ENCODE measurements at regions not wholly inside any gene's neighbourhood (a gene's known extent, or its start where the extent isn't known, plus 50 kb on each side); places are given as distances from the start of the nearest gene placed in this dataset.

DNA sequence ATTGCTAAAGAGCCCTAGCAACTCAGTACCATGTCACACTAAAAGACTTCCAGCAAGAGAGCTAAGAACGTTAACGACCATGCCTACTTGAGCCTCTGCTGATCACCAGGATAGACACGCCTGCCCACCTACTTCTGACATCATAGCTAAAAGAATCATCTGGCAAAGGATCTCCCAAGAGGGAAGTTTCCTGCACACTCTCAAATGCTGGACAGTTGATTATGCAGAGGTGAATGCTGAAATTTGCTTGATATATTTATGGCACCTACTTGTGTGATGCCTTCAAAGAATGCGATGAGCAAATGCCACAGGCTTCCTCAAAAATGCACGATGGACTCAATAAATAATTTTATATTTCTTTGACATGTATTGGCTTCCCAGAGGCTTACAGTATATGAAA is 113.6 kb downstream of the GALC start:
- Mint-ChIP-seq H3K27ac (ENCODE audit: unreplicated experiment) (no peak overlapping the region), H3K27me3 (ENCODE audit: unreplicated experiment) (peaks cover 23% of the 10 kb centered on the region), H3K9me3 (ENCODE audit: low read depth, unreplicated experiment) (peaks cover 2% of the 10 kb centered on the region), H3K36me3 (ENCODE audit: insufficient read depth, unreplicated experiment) (no peaks in the 10 kb centered on the region), H3K4me1 (ENCODE audit: low read depth, unreplicated experiment) (no peaks in the 10 kb centered on the region), H3K4me3 (ENCODE audit: low read depth, unreplicated experiment) (no peak overlapping the region)
- DNase-seq, result no peak
- TF ChIP-seq, protein P1, sequence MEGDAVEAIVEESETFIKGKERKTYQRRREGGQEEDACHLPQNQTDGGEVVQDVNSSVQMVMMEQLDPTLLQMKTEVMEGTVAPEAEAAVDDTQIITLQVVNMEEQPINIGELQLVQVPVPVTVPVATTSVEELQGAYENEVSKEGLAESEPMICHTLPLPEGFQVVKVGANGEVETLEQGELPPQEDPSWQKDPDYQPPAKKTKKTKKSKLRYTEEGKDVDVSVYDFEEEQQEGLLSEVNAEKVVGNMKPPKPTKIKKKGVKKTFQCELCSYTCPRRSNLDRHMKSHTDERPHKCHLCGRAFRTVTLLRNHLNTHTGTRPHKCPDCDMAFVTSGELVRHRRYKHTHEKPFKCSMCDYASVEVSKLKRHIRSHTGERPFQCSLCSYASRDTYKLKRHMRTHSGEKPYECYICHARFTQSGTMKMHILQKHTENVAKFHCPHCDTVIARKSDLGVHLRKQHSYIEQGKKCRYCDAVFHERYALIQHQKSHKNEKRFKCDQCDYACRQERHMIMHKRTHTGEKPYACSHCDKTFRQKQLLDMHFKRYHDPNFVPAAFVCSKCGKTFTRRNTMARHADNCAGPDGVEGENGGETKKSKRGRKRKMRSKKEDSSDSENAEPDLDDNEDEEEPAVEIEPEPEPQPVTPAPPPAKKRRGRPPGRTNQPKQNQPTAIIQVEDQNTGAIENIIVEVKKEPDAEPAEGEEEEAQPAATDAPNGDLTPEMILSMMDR (IDR thresholded peaks at IDR 0.05; ENCODE audit: unreplicated experiment), result no peak
- intact Hi-C loops (cut with micrococcal nuclease; ENCODE audit: unreplicated experiment), result no loop called here
- no TSS peak for BruUV-seq (replicated peaks)
- CTCF ChIA-PET, result no interaction called here

DNA sequence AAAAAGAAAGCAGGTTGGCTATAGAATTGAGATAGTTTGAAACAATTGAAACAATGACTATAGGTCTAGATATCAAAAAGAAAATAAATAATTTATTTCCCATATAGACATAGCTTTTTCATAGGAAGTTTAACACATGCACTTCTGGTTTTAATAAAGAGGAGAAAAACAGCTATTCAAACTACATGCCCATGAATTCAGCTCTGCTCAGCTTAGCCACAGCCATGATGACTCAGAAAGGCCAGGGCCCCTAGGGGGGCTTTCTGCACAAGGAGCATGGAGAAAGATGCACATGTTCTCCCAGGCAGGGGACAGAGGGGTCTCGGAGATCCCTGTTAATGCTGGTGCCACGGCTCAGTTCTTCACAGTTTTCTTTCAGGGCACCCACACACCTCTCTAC is 114.0 kb downstream of the GALC start:
- H3K36me3 Mint-ChIP-seq (ENCODE audit: insufficient read depth, unreplicated experiment), result no peaks in the 10 kb centered on the region
- BruUV-seq (replicated peaks), result no TSS peak
- H3K4me1 Mint-ChIP-seq (ENCODE audit: low read depth, unreplicated experiment), result no peaks in the 10 kb centered on the region
- H3K4me3 Mint-ChIP-seq (ENCODE audit: low read depth, unreplicated experiment), result no peak overlapping the region
- intact Hi-C loops (cut with micrococcal nuclease; ENCODE audit: unreplicated experiment), result no loop called here
- peaks cover 2% of the 10 kb centered on the region for H3K9me3 Mint-ChIP-seq (ENCODE audit: low read depth, unreplicated experiment)
- H3K27ac Mint-ChIP-seq (ENCODE audit: unreplicated experiment), result no peak overlapping the region
- CTCF ChIA-PET, result no interaction called here
- DNase-seq, result no peak
- H3K27me3 Mint-ChIP-seq (ENCODE audit: unreplicated experiment), result peaks cover 23% of the 10 kb centered on the region
- TF ChIP-seq, protein P1 (IDR thresholded peaks at IDR 0.05; ENCODE audit: unreplicated experiment), result no peak

DNA sequence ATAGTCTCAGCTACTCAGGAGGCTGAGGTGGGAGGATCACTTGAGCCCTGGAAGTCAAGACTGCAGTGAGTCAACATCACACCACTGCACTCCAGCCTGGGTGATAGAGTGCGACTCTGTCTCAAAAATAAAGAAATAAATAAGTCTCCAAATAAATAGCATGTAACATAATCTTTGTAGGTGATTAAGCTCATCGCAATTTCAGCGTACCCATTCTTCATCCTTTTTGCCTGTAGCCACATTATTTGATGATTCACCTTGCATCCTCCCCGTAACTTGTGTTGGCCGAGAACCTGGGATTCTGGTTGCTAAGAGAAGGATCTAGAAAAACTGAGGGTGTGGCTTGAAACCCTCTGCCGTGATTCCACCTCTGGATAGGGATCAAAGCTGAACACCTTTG is 115.1 kb downstream of the GALC start:
- no peak overlapping the region for H3K4me3 Mint-ChIP-seq (ENCODE audit: low read depth, unreplicated experiment)
- intact Hi-C loops (cut with micrococcal nuclease; ENCODE audit: unreplicated experiment), result no loop called here
- BruUV-seq (replicated peaks), result no TSS peak
- CTCF ChIA-PET, result no interaction called here
- no peaks in the 10 kb centered on the region for H3K36me3 Mint-ChIP-seq (ENCODE audit: insufficient read depth, unreplicated experiment)
- H3K9me3 Mint-ChIP-seq (ENCODE audit: low read depth, unreplicated experiment), result peaks cover 2% of the 10 kb centered on the region
- H3K27me3 Mint-ChIP-seq (ENCODE audit: unreplicated experiment), result peaks cover 20% of the 10 kb centered on the region
- no peak for DNase-seq
- H3K4me1 Mint-ChIP-seq (ENCODE audit: low read depth, unreplicated experiment), result no peaks in the 10 kb centered on the region
- TF ChIP-seq, protein P1 (IDR thresholded peaks at IDR 0.05; ENCODE audit: unreplicated experiment), result no peak
- no peak overlapping the region for H3K27ac Mint-ChIP-seq (ENCODE audit: unreplicated experiment)

DNA sequence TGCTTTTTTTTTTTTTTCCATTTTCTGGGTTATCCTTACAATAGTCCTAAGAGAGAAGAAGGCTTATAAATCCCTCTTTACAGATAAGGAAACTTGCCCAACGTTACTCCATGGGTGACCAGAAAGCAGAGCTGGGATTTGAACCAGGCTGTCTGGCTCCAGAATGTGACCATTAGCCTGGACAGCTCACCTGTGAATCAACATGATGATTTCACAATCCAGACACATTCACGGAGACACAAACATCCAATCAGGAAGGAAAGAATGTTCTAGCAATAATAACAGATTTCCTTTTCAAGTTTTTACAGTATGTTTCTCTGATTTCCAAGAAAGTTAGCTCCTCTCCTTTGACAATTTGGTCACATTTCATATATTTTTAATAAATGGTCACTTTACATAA is 118.3 kb downstream of the GALC start:
- Mint-ChIP-seq H3K4me3 (ENCODE audit: low read depth, unreplicated experiment) (no peak overlapping the region), H3K9me3 (ENCODE audit: low read depth, unreplicated experiment) (peaks cover 6% of the 10 kb centered on the region), H3K36me3 (ENCODE audit: insufficient read depth, unreplicated experiment) (no peaks in the 10 kb centered on the region), H3K27me3 (ENCODE audit: unreplicated experiment) (no peaks in the 10 kb centered on the region), H3K27ac (ENCODE audit: unreplicated experiment) (no peak overlapping the region), H3K4me1 (ENCODE audit: low read depth, unreplicated experiment) (no peaks in the 10 kb centered on the region)
- CTCF ChIA-PET, result no interaction called here
- intact Hi-C loops (cut with micrococcal nuclease; ENCODE audit: unreplicated experiment), result no loop called here
- BruUV-seq (replicated peaks), result no TSS peak
- TF ChIP-seq, protein P1 (IDR thresholded peaks at IDR 0.05; ENCODE audit: unreplicated experiment), result no peak
- DNase-seq, result no peak

DNA sequence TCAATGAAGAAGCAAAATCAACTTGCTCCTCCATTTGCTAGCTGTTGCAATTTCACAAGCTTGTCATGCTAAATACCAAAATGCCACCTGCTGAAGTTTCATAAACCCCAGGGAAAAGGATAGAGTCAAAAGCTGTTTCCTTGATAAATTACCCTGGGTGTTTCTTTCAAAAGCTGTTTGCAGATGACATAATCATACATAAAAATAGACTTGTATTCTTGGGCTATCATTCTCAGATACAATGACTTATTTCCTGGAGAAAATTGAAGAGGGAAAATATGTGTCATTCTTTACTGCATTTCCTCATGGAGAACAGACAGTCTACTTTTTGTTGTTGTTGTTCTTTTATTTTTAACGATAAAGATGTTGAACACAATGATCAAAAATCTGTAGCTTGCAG is 119.2 kb downstream of the GALC start:
- Mint-ChIP-seq H3K27ac (ENCODE audit: unreplicated experiment) (no peak overlapping the region), H3K36me3 (ENCODE audit: insufficient read depth, unreplicated experiment) (no peaks in the 10 kb centered on the region), H3K27me3 (ENCODE audit: unreplicated experiment) (no peaks in the 10 kb centered on the region), H3K4me1 (ENCODE audit: low read depth, unreplicated experiment) (no peaks in the 10 kb centered on the region), H3K9me3 (ENCODE audit: low read depth, unreplicated experiment) (peaks cover 6% of the 10 kb centered on the region), H3K4me3 (ENCODE audit: low read depth, unreplicated experiment) (no peak overlapping the region)
- intact Hi-C loops (cut with micrococcal nuclease; ENCODE audit: unreplicated experiment), result no loop called here
- CTCF ChIA-PET, result no interaction called here
- TF ChIP-seq, protein P1 (IDR thresholded peaks at IDR 0.05; ENCODE audit: unreplicated experiment), result no peak
- DNase-seq, result no peak
- BruUV-seq (replicated peaks), result no TSS peak

Data from Calu3 (cell line).